Loucy (cell line): ENCODE measurements at regions not wholly inside any gene's neighbourhood (a gene's known extent, or its start where the extent isn't known, plus 50 kb on each side); places are given as distances from the start of the nearest gene placed in this dataset.

Experiments
- H2AFZ ChIP-seq: fragments of 200-600 bp; sonication (generic); 2 replicates; pipeline ENCODE4 v1.6.0; 2016; ENCODE audit warnings: antibody characterized with exemption, mild to moderate bottlenecking, low read length, moderate library complexity
- H3F3A ChIP-seq: fragments of 200-600 bp; 2 replicates; pipeline ENCODE4 v1.6.0; 2016; ENCODE audit warnings: antibody characterized with exemption, low read depth, mild to moderate bottlenecking
- H3K27me3 ChIP-seq: fragments of 200-600 bp; sonication (generic); 2 replicates; pipeline ENCODE4 v1.6.1; 2014; ENCODE audit warnings: low read length, mild to moderate bottlenecking; ENCODE audit not compliant: insufficient read depth, poor library complexity, severe bottlenecking
- H3K36me3 ChIP-seq: fragments of 200-600 bp; sonication (generic); 2 replicates; pipeline ENCODE4 v1.6.1; 2016; ENCODE audit warnings: low read length; ENCODE audit not compliant: insufficient read depth
- H3K4me1 ChIP-seq: fragments of 200-600 bp; sonication (generic); 2 replicates; pipeline ENCODE4 v1.5.1; 2014; ENCODE audit warnings: low read length, mild to moderate bottlenecking; ENCODE audit not compliant: insufficient read depth, poor library complexity, severe bottlenecking
- H3K4me2 ChIP-seq: fragments of 200-600 bp; sonication (generic); 2 replicates; pipeline ENCODE4 v1.6.0; 2014; ENCODE audit warnings: antibody characterized with exemption, low read length, low read depth, mild to moderate bottlenecking; ENCODE audit not compliant: poor library complexity, severe bottlenecking
- H3K4me3 ChIP-seq: fragments of 200-600 bp; sonication (generic); 2 replicates; pipeline ENCODE4 v1.5.1; 2014; ENCODE audit warnings: low read length, mild to moderate bottlenecking, mixed read lengths; ENCODE audit not compliant: poor library complexity, severe bottlenecking
- H3K79me2 ChIP-seq: fragments of 200-600 bp; sonication (generic); 2 replicates; pipeline ENCODE4 v1.6.1; 2014; ENCODE audit warnings: low read length; ENCODE audit not compliant: insufficient read depth
- H3K9ac ChIP-seq: fragments of 200-600 bp; sonication (generic); 2 replicates; pipeline ENCODE4 v1.6.0; 2014; ENCODE audit warnings: mild to moderate bottlenecking, low read depth, low read length, moderate library complexity; ENCODE audit not compliant: poor library complexity, severe bottlenecking
- H3K9me2 ChIP-seq: fragments of 200-600 bp; sonication (generic); replicated peaks from 2 replicates; pipeline ENCODE4 v1.6.1; 2016; ENCODE audit warnings: low read depth, low read length, mixed read lengths
- H3K9me3 ChIP-seq: fragments of 200-600 bp; sonication (generic); 2 replicates; pipeline ENCODE4 v1.6.1; 2014; ENCODE audit warnings: mild to moderate bottlenecking, antibody characterized with exemption, low read length, low read depth; ENCODE audit not compliant: insufficient read depth
- H4K20me1 ChIP-seq: fragments of 200-600 bp; sonication (generic); 2 replicates; pipeline ENCODE4 v1.6.0; 2014; ENCODE audit warnings: antibody characterized with exemption, low read length, mild to moderate bottlenecking; ENCODE audit not compliant: insufficient read depth, poor library complexity, severe bottlenecking
- EZH2phosphoT487 ChIP-seq: fragments of 200-600 bp; IDR thresholded peaks from 2 replicates; pipeline ENCODE4 v1.6.1; 2018; ENCODE audit warnings: antibody characterized with exemption, mild to moderate bottlenecking, moderate library complexity, borderline replicate concordance
- TF ChIP-seq, protein P1 (sequence below): fragments of 200-600 bp; sonication (generic); conservative IDR thresholded peaks from 2 replicates; pipeline ENCODE4 v1.5.1; 2014; ENCODE audit warnings: mild to moderate bottlenecking, antibody characterized with exemption, low read length

GRCh38 chr5:164076556-164076955 lies 571.1 kb downstream of the MAT2B start:
- Histone ChIP-seq H3K4me2 (no peak overlapping the region), H3K27me3 (no peaks in the 10 kb centered on the region), H3F3A (no peaks in the 10 kb centered on the region), H2AFZ (no peak overlapping the region), H3K79me2 (no peaks in the 10 kb centered on the region), H3K4me1 (no peaks in the 10 kb centered on the region), H3K9me2 (no peaks in the 10 kb centered on the region), H3K9ac (no peak overlapping the region), H4K20me1 (no peaks in the 10 kb centered on the region), H3K4me3 (no peak overlapping the region), H3K9me3 (no peaks in the 10 kb centered on the region), H3K36me3 (no peaks in the 10 kb centered on the region)
- TF ChIP-seq, protein P1, sequence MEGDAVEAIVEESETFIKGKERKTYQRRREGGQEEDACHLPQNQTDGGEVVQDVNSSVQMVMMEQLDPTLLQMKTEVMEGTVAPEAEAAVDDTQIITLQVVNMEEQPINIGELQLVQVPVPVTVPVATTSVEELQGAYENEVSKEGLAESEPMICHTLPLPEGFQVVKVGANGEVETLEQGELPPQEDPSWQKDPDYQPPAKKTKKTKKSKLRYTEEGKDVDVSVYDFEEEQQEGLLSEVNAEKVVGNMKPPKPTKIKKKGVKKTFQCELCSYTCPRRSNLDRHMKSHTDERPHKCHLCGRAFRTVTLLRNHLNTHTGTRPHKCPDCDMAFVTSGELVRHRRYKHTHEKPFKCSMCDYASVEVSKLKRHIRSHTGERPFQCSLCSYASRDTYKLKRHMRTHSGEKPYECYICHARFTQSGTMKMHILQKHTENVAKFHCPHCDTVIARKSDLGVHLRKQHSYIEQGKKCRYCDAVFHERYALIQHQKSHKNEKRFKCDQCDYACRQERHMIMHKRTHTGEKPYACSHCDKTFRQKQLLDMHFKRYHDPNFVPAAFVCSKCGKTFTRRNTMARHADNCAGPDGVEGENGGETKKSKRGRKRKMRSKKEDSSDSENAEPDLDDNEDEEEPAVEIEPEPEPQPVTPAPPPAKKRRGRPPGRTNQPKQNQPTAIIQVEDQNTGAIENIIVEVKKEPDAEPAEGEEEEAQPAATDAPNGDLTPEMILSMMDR, result no peak
- no peak for TF ChIP-seq EZH2phosphoT487

- no peaks in the 10 kb centered on the region for H3K9me3 ChIP-seq
- H3K9ac ChIP-seq, result no peak overlapping the region
- H3K36me3 ChIP-seq, result no peaks in the 10 kb centered on the region
- no peaks in the 10 kb centered on the region for H3K79me2 ChIP-seq
- no peak overlapping the region for H3K4me2 ChIP-seq
- H3K4me1 ChIP-seq, result no peaks in the 10 kb centered on the region
- H2AFZ ChIP-seq, result no peak overlapping the region
- H3K9me2 ChIP-seq, result no peaks in the 10 kb centered on the region
- H3F3A ChIP-seq, result no peaks in the 10 kb centered on the region
- H3K4me3 ChIP-seq, result no peak overlapping the region
- no peaks in the 10 kb centered on the region for H4K20me1 ChIP-seq
- no peaks in the 10 kb centered on the region for H3K27me3 ChIP-seq
- TF ChIP-seq, protein P1, result no peak
- TF ChIP-seq EZH2phosphoT487, result no peak
Observed at GRCh38 chr5:164090358-164090757, 584.9 kb downstream of the MAT2B start.

- no peak for TF ChIP-seq EZH2phosphoT487
- TF ChIP-seq, protein P1, result no peak
- no peaks in the 10 kb centered on the region for H3K79me2 ChIP-seq
Observed at GRCh38 chr5:164091836-164092235, 586.4 kb downstream of the MAT2B start.

More at GRCh38 chr5:164091836-164092235, 586.4 kb downstream of the MAT2B start:
- Histone ChIP-seq H4K20me1 (no peaks in the 10 kb centered on the region), H3F3A (no peaks in the 10 kb centered on the region), H2AFZ (no peak overlapping the region), H3K36me3 (no peaks in the 10 kb centered on the region), H3K9me3 (no peaks in the 10 kb centered on the region), H3K9me2 (no peaks in the 10 kb centered on the region), H3K4me1 (no peaks in the 10 kb centered on the region), H3K9ac (no peak overlapping the region), H3K4me2 (no peak overlapping the region), H3K4me3 (no peak overlapping the region), H3K27me3 (no peaks in the 10 kb centered on the region)
